Suprapubic skin (tissue), 4 donors: ENCODE measurements at regions not wholly inside any gene's neighbourhood (a gene's known extent, or its start where the extent isn't known, plus 50 kb on each side); places are given as distances from the start of the nearest gene placed in this dataset.

Source experiments
- EP300 ChIP-seq: sonication (generic); formaldehyde crosslinking; IDR thresholded peaks from one replicate; pipeline ENCODE4 v1.6.1; 2017; ENCODE audit warnings: antibody characterized with exemption
- POLR2A ChIP-seq, 2 donors: fragments of 450-650 bp; IDR thresholded peaks; one replicate each; pipeline ENCODE4 v1.6.1; 2017; ENCODE audit warnings: antibody characterized with exemption in 2 of 2, mild to moderate bottlenecking in 2 of 2, moderate library complexity in 2 of 2
- POLR2AphosphoS5 ChIP-seq, 3 donors: sonication (generic); formaldehyde crosslinking; IDR thresholded peaks; one replicate each; pipeline ENCODE4 v1.6.1; 2017; ENCODE audit warnings: antibody characterized with exemption in 3 of 3
- TF ChIP-seq, protein P1 (sequence below), 2 donors: fragments of 200-600 bp in 1 of 2; fragments of 450-650 bp in 1 of 2; sonication (generic) in 1 of 2; IDR thresholded peaks; one replicate each; pipeline ENCODE4 v1.5.1; 2016 to 2019; ENCODE audit warnings: antibody characterized with exemption in 2 of 2, mild to moderate bottlenecking in 1 of 2, moderate library complexity in 1 of 2

GRCh38 chr12:24517000-24517399, 431.9 kb downstream of the BCAT1 start:
- TF ChIP-seq, protein P1, sequence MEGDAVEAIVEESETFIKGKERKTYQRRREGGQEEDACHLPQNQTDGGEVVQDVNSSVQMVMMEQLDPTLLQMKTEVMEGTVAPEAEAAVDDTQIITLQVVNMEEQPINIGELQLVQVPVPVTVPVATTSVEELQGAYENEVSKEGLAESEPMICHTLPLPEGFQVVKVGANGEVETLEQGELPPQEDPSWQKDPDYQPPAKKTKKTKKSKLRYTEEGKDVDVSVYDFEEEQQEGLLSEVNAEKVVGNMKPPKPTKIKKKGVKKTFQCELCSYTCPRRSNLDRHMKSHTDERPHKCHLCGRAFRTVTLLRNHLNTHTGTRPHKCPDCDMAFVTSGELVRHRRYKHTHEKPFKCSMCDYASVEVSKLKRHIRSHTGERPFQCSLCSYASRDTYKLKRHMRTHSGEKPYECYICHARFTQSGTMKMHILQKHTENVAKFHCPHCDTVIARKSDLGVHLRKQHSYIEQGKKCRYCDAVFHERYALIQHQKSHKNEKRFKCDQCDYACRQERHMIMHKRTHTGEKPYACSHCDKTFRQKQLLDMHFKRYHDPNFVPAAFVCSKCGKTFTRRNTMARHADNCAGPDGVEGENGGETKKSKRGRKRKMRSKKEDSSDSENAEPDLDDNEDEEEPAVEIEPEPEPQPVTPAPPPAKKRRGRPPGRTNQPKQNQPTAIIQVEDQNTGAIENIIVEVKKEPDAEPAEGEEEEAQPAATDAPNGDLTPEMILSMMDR (IDR thresholded peaks at IDR 0.05): no peak
- TF ChIP-seq POLR2A (IDR thresholded peaks at IDR 0.05) (no peak), EP300 (no peak), POLR2AphosphoS5 (IDR thresholded peaks at IDR 0.05) (no peak)
